NB4 (cell line): ENCODE measurements at regions not wholly inside any gene's neighbourhood (a gene's known extent, or its start where the extent isn't known, plus 50 kb on each side); places are given as distances from the start of the nearest gene placed in this dataset.
"Not testable (repeated sequence)": the region's sequence is repeated elsewhere in the genome, so short reads cannot be mapped to it uniquely, and the experiment has no call there.

ENCODE experiments used
- DNase-seq: peaks from one replicate; pipeline ENCODE4 v3.0.0; 2010; ENCODE audit warnings: low read depth
- H3K4me3 ChIP-seq: one replicate; pipeline ENCODE4 v1.5.1; 2011; ENCODE audit warnings: mild to moderate bottlenecking, low read depth, low read length, moderate library complexity
- CTCF ChIP-seq: IDR thresholded peaks from one replicate; pipeline ENCODE4 v1.5.1; 2012; ENCODE audit warnings: low read depth, low read length
- MYC ChIP-seq: IDR thresholded peaks from 2 replicates; pipeline ENCODE4 v1.6.1; 2011; ENCODE audit warnings: low read depth, low read length
- POLR2A ChIP-seq: IDR thresholded peaks from 2 replicates; pipeline ENCODE4 v1.6.1; 2011; ENCODE audit warnings: mild to moderate bottlenecking; ENCODE audit not compliant: insufficient read length; ENCODE audit errors: extremely low read depth
- TF ChIP-seq, protein P1 (sequence below): IDR thresholded peaks from 2 replicates; pipeline ENCODE4 v1.6.1; 2011; ENCODE audit warnings: low read depth, low read length

DNA sequence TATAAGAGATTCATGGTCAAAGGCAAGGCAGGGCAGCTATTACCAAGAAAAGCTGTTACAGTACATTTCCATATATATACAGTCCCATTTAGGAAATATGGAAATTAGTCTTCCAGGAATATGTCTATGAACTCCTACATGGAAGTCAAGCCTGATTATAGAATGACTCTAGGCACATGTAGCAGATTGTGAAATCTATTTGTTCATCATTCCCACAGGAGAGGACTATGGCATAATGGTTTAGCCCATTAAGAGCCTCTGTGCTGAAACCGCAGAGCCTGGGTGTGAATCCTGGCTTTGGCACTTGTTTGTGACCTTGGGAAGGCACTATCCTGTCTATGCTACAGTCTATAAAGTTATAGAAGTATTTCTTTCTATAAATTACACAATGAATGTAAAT is 764.8 kb downstream of the RAPGEF2 start:
- no peak overlapping the region for H3K4me3 ChIP-seq
- TF ChIP-seq POLR2A, result no peak
- TF ChIP-seq, protein P1, sequence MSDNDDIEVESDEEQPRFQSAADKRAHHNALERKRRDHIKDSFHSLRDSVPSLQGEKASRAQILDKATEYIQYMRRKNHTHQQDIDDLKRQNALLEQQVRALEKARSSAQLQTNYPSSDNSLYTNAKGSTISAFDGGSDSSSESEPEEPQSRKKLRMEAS, result no peak
- no peak for TF ChIP-seq MYC
- no peak for TF ChIP-seq CTCF
- DNase-seq, result no peak

DNA sequence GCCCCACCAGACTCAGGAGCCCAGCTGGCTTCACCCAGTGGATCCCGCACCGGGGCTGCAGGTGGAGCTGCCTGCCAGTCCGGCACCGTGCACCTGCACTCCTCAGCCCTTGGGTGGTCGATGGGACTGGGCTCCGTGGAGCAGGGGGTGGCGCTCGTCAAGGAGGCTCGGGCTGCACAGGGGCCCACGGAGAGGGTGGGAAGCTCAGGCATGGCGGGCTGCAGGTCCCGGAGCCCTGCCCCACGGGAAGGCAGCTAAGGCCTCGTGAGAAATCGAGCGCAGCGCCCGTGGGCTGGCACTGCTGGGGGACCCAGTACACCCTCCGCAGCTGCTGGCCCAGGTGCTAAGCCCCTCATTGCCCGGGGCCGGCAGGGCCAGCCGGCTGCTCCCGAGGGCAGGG is 766.1 kb downstream of the RAPGEF2 start:
- H3K4me3 ChIP-seq, DNase-seq: not testable (repeated sequence)

DNA sequence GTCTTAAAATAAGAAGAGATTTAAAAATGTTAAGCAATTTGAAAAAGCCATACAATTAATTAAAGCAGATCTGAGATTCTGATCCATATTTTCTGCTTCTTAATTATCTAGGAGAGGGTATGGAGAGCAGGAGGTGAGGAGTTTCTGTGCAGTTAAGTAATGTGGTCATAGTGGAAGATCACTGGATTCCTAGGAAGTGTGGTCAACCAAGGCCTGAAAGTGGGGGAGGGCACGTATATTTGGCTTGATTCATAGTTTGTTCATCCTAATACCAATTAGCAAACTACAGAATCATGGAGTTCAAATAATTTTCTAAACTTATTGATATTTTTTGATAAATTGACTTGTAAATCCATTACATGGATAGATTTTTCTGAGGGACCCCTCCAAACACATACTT is 768.3 kb downstream of the RAPGEF2 start:
- no peak overlapping the region for H3K4me3 ChIP-seq
- DNase-seq, result no peak
- TF ChIP-seq CTCF (no peak), MYC (no peak), POLR2A (no peak)
- TF ChIP-seq, protein P1, result no peak

DNA sequence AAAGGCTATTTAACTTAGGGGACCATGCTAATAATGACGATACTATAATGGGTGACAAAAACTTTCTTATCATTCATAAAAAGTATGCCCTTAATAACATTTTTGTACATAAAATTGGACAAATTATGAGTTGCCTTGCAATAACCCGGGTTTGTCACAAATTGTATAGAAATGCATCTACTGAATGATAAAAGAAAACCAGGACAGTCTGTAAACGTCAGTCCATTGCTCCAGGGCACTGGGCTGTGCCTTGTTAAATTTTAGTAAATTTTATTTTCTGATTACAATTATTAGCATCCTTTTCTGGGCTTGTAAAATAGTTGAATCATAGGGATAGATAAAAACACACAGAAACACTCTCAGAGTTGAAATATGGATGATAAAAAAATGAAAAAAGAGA is 778.3 kb downstream of the RAPGEF2 start:
- H3K4me3 ChIP-seq, result no peak overlapping the region
- TF ChIP-seq POLR2A (no peak), MYC (no peak), CTCF (no peak)
- TF ChIP-seq, protein P1, result no peak
- no peak for DNase-seq

DNA sequence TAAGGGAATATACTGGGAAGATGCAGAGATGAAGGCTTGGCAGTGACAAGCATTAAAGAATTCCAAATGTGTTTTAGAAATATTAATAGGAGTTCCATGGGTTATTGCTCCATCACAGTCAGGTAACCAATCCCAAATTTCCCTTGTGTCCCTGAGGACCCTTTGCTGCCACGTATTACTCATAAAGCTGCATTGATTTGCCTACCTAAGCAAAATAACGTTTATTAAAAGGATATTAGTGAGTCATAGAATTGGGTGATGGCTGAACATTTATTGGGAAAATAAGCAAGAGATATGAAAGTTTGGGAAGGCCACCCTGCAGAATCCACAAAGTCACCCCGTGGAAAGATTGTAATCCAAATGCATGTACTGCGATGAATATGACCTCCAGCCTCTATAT is 782.1 kb downstream of the RAPGEF2 start:
- DNase-seq, result no peak
- no peak overlapping the region for H3K4me3 ChIP-seq
- TF ChIP-seq MYC, result no peak
- TF ChIP-seq CTCF, result no peak
- TF ChIP-seq POLR2A, result no peak
- TF ChIP-seq, protein P1, result no peak

DNA sequence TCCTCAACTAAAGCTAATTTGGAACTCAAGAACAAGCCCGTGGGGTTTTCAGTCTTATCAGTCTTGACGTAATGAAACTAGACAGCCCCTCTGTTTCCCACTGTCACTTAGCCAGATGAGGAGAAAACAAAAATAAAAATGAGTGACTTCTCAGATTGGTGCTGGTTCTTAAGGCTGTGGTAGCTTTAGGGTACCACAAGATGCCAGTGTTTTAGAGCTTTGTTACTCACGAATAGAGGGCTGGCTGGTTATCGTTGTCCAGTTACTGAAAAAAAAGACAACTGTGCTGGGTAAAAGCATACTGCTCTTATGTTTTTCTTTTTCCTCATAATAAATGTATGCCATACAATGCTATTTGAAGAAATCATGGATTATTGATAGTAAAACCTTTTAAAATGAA is 796.7 kb downstream of the RAPGEF2 start:
- H3K4me3 ChIP-seq, result no peak overlapping the region
- TF ChIP-seq MYC (no peak), POLR2A (no peak), CTCF (no peak)
- TF ChIP-seq, protein P1, result no peak
- DNase-seq, result no peak
